Astrocyte of the spinal cord (primary cell): ENCODE measurements at regions not wholly inside any gene's neighbourhood (a gene's known extent, or its start where the extent isn't known, plus 50 kb on each side); places are given as distances from the start of the nearest gene placed in this dataset.

Experiments
- DNase-seq: peaks from one replicate; pipeline ENCODE4 v3.0.0; 2011; ENCODE audit warnings: low read depth, low spot score
- H3K4me3 ChIP-seq: 2 replicates; pipeline ENCODE4 v1.5.1; 2011; ENCODE audit warnings: low read depth, mild to moderate bottlenecking, low read length, moderate library complexity
- in situ Hi-C: cut with HindIII; loops from 2 replicates; pipeline ENCODE4 v1.10.0; 2017; ENCODE audit warnings: low sequenced_read_pairs
- TF ChIP-seq, protein P1 (sequence below): IDR thresholded peaks from 2 replicates; pipeline ENCODE4 v1.5.1; 2012; ENCODE audit warnings: low read depth, mild to moderate bottlenecking, low read length, inconsistent platforms

- H3K4me3 ChIP-seq, result no peak overlapping the region
- in situ Hi-C loops, result no loop called here
- no peak for DNase-seq
- TF ChIP-seq, protein P1, sequence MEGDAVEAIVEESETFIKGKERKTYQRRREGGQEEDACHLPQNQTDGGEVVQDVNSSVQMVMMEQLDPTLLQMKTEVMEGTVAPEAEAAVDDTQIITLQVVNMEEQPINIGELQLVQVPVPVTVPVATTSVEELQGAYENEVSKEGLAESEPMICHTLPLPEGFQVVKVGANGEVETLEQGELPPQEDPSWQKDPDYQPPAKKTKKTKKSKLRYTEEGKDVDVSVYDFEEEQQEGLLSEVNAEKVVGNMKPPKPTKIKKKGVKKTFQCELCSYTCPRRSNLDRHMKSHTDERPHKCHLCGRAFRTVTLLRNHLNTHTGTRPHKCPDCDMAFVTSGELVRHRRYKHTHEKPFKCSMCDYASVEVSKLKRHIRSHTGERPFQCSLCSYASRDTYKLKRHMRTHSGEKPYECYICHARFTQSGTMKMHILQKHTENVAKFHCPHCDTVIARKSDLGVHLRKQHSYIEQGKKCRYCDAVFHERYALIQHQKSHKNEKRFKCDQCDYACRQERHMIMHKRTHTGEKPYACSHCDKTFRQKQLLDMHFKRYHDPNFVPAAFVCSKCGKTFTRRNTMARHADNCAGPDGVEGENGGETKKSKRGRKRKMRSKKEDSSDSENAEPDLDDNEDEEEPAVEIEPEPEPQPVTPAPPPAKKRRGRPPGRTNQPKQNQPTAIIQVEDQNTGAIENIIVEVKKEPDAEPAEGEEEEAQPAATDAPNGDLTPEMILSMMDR, result no peak
Observed at GRCh38 chr4:59629348-59629747, 1570.8 kb upstream of the ADGRL3 start.

DNA sequence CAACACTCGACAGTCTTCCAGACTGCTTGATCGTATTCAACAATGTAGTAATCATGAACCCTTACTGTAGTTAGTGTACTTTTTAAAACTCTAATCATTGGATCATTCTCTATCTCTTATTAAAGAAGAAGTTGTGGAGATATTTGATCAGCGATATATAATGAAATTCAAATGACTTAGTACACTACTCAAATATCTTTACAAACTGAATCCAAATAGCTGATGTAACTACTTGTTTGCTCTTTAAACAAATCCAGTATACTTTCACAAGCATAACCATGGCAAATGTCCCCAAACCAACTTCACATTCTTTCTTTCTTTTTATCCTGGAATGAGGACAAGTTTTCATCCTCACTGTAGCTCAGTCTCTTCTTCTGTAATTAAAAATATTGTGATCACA, 1569.9 kb upstream of the ADGRL3 start:
- in situ Hi-C loops, result no loop called here
- TF ChIP-seq, protein P1, result no peak
- no peak overlapping the region for H3K4me3 ChIP-seq
- no peak for DNase-seq

DNA sequence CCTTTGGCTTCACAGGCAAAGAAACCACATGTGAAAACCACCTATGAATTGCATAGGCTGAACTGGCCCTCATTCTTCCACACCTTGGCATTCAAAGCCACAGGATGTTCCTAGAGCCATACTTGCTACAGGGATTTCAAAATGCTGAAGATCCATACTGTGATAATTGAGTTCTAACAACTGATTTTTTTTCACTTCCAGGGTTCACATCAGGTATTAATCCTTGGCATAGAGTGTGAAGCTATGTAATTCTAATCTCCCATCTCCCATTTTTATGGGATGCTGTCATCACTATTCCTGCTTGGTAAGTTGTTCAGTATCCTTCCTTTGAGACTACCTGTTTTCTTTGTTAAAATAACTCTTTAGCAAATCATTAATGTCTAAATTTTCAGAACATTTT, 1569.2 kb upstream of the ADGRL3 start:
- no peak overlapping the region for H3K4me3 ChIP-seq
- in situ Hi-C loops, result no loop called here
- no peak for DNase-seq
- TF ChIP-seq, protein P1, result no peak

DNA sequence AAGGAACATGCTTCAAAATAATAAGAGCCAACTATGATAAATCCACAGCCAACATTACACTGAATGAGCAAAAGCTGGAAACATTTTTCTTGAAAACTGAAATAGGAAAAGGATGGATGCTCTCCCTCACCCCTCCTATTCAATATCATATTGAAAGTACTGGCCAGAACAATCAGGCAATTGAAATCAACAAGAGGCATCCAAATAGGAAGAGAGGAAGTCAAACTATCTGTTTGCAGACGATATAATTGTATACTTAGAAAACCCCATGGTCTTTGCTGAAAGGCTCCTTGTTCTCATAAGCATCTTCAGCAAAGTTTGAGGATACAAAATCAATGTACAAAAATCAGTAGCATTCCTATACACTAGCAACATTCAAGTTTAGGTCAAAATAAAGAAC, 1562.5 kb upstream of the ADGRL3 start:
- H3K4me3 ChIP-seq, result no peak overlapping the region
- in situ Hi-C loops, result no loop called here
- TF ChIP-seq, protein P1, result no peak
- DNase-seq, result no peak

- in situ Hi-C loops, result no loop called here
- H3K4me3 ChIP-seq, result no peak overlapping the region
- DNase-seq, result no peak
- TF ChIP-seq, protein P1, result no peak
Observed at GRCh38 chr4:59643682-59644081, 1556.4 kb upstream of the ADGRL3 start.

- in situ Hi-C loops, result no loop called here
- DNase-seq, result no peak
- TF ChIP-seq, protein P1, result no peak
- H3K4me3 ChIP-seq, result no peak overlapping the region
Observed at GRCh38 chr4:59644765-59645164, 1555.4 kb upstream of the ADGRL3 start.

GRCh38 chr4:59646082-59646481, 1554.0 kb upstream of the ADGRL3 start:
- TF ChIP-seq, protein P1, result no peak
- no peak overlapping the region for H3K4me3 ChIP-seq
- DNase-seq, result no peak
- in situ Hi-C loops, result no loop called here
